GM18519 (cell line): ENCODE measurements at regions not wholly inside any gene's neighbourhood (a gene's known extent, or its start where the extent isn't known, plus 50 kb on each side); places are given as distances from the start of the nearest gene placed in this dataset.

ENCODE experiments used
- ATAC-seq: cut with Tn5 transposase; IDR thresholded peaks from one replicate; pipeline ENCODE4 v1.9.1; 2021; ENCODE audit warnings: mild to moderate bottlenecking, moderate library complexity; ENCODE audit not compliant: unreplicated experiment, low FRiP score

- no peak for ATAC-seq
Observed at GRCh38 chr4:24071612-24072372, 181.9 kb upstream of the PPARGC1A start.

- ATAC-seq, result no peak
Observed at GRCh38 chr4:24070117-24070516, 180.3 kb upstream of the PPARGC1A start.

- no peak for ATAC-seq
Observed at GRCh38 chr4:24067367-24068193, 177.7 kb upstream of the PPARGC1A start.

GRCh38 chr4:24065974-24066373 lies 176.1 kb upstream of the PPARGC1A start:
- no peak for ATAC-seq

- no peak for ATAC-seq
Observed at GRCh38 chr4:24063731-24064130, 173.9 kb upstream of the PPARGC1A start.

- ATAC-seq, result no peak
Observed at GRCh38 chr4:24060932-24061331, 171.1 kb upstream of the PPARGC1A start.

- ATAC-seq, result no peak
Observed at GRCh38 chr4:24059839-24060238, 170.0 kb upstream of the PPARGC1A start.

GRCh38 chr4:24057915-24058559 lies 168.2 kb upstream of the PPARGC1A start:
- ATAC-seq, result no peak

- ATAC-seq, result no peak
Observed at GRCh38 chr4:24056289-24056688, 166.4 kb upstream of the PPARGC1A start.

- ATAC-seq, result no peak
Observed at GRCh38 chr4:24055623-24056022, 165.8 kb upstream of the PPARGC1A start.

- no peak for ATAC-seq
Observed at GRCh38 chr4:24054910-24055309, 165.1 kb upstream of the PPARGC1A start.

GRCh38 chr4:24053934-24054333 lies 164.1 kb upstream of the PPARGC1A start:
- no peak for ATAC-seq

- ATAC-seq, result no peak
Observed at GRCh38 chr4:24044610-24045589, 155.1 kb upstream of the PPARGC1A start.

- no peak for ATAC-seq
Observed at GRCh38 chr4:24042094-24042493, 152.2 kb upstream of the PPARGC1A start.

- no peak for ATAC-seq
Observed at GRCh38 chr4:24040811-24041210, 151.0 kb upstream of the PPARGC1A start.

GRCh38 chr4:24033626-24034025 lies 143.8 kb upstream of the PPARGC1A start:
- no peak for ATAC-seq

- ATAC-seq, result no peak
Observed at GRCh38 chr4:24032371-24032989, 142.6 kb upstream of the PPARGC1A start.

GRCh38 chr4:24026596-24026995 lies 136.7 kb upstream of the PPARGC1A start:
- no peak for ATAC-seq

- ATAC-seq, result no peak
Observed at GRCh38 chr4:24024605-24025004, 134.8 kb upstream of the PPARGC1A start.

GRCh38 chr4:24024157-24024556 lies 134.3 kb upstream of the PPARGC1A start:
- ATAC-seq, result no peak
